ENCODE measurements at regions not wholly inside any gene's neighbourhood (a gene's known extent, or its start where the extent isn't known, plus 50 kb on each side); places are given as distances from the start of the nearest gene placed in this dataset.
"Not testable (repeated sequence)": the region's sequence is repeated elsewhere in the genome, so short reads cannot be mapped to it uniquely, and the experiment has no call there.

DNA sequence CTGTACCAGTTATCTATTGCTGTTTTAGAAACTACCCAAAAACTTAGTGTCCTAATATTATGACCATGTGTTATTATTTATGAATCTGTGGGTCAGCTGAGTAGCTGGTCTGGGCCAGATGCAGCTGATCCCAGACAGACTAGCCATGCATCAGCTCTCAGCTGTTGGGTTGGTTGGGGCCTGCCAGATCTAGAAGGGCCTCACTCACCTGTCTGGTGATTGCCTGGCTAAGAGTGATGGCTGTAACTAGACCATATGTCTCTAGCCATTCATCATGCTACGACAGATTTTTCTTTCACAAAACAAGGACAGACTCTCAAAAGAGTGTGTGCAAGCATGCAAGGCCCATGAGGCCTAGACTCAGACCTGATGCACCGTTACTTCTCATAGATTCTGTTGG is 403.2 kb downstream of the SAMD5 start:
- no peak for DNase-seq

DNA sequence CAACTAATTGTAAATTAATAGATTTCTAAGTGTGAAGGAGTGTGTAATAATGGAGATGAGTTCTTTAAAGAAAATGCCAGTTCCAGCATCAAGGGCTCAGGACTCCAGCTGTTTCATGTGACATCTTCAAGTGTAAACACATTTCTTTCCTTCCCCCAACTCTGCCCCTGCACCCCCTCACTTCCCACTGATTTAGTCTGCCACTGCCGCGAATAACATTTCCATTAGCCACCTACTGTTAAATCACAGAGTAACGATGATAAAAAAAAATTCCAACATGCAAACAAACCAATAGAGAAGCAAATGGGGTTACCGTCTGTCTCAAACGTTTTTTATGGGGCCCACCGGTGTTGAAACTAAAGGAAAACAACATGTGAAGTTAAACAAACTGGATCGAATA is 414.3 kb downstream of the SAMD5 start:
- no peak for DNase-seq

DNA sequence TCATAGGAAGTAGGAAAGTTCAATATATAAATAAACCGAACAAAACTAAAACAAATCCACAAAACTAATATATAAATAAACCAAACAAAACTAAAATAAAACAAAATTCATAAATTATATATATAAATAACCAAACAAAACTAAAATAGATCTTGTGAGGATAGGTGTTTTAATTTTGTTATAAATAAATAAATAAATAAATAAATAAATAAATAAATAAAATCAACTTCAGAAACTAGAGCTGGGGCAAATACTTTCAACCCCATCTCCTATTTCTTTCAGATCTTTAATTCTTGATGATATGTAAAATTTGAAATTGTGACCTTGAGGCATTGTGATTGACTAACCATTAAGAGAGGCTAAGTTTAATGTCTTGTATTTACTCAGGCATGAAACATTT is 416.1 kb downstream of the SAMD5 start:
- DNase-seq = no peak

DNA sequence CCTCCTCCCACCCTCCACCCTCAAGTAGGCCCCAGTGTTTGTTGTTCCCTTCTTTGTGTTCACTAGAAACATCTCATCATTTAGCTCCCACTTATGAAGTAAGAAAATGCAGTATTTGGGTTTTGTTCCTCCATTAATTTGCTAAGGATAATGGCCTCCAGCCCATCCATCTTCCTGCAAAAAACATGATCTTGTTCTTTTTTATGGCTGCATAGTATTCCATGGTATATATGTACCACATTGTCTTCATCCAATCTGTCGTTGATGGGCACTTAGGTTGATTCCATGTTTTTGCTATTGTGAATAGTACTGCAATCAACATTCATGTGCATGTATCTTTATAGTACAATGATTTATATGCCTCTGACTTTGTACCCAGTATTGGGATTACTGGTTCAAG is 416.8 kb upstream of the SASH1 start:
- DNase-seq = no peak

DNA sequence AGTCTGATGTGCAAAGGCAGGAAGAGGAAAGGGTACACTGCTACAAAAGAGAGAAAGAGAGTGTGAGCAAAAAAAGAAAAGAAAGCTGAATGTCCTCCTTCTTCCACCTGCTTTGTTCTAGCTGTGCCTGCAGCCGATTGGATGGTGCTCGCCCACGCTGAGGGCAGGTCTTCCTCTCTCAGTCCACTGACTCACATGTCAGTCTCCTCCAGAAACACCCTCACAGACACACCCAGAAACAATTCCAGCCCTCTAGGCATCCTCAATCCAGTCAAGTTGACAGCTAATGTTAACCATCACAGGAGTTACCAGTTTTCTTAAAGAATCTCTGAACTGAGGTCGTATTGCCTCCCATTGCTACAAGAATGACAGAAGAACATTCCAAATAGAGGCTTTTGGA is 411.9 kb upstream of the SASH1 start:
- DNase-seq = no peak

DNA sequence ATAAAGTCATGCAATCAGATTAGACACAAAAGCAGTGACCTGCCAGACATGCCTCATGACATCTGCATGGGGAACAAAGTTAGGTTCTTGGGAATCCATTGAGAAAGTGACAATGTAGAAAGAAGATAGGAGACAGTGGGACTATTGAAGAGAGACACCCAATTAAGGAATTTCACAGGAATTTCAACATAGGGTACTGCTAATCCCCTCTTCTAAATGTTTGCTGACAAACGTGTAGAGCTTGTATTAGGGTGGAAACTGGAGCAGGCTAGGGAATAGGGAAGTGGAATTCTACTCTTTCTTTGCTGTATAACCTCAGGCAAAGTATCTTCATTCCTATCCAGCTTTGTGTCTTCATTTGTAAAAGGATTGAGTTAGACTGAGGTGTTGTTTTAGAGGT is 409.4 kb upstream of the SASH1 start:
- DNase-seq = no peak

DNA sequence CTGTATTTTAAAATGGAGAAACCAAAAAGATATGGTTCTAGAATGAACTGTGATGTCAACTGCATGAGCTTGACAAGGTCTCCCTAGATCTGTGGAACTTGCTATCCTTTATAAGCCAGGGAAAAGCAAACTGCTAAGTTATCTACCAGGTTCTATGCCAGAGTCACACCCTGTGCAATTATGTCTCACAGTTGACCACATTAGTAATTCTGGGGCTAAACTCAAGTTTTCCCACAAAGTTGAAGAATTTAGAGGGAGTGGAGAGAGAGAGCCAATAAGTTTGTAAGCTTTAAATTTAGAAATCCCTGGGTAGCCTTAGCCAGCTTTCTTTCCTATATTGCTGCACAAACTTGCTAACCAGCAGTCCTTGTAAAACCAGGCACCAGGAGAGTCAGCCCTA is 407.0 kb upstream of the SASH1 start:
- no peak for DNase-seq

DNA sequence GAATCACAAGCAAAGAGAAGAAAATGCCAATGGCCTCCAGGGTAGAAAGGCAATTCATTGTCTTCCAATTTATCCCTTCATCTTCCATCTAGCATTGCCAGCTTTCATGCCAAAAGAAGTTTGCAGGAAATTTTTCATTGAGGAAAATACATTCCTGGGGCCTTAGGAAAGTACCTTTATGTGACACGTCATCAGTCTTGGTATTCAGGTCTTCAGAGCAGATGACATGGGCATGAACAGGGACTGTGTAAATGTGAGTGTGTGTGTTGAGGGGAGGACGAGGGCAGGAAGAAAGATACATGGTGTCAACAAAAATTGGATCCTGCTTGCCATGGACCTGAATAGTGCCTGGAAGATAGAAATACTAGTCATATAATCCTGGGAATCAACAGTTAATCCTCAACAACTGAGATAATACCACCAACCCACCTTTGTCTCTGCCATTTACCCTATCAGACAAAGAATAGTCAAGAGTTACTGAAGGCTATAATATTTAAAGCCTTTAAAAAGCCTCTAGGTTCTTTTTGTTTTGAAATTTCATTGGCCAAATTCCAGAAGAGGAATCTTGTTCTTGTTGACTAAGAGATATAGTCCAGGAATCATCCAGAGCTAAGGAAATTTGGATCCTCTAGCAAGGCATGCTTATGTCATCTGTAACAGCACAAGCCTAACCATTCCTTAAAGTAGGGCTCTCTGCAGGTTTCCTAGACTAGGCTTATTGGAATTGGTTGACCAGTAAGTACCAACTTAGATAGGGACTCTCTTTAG is 405.8 kb upstream of the SASH1 start:
- no peak for DNase-seq

DNA sequence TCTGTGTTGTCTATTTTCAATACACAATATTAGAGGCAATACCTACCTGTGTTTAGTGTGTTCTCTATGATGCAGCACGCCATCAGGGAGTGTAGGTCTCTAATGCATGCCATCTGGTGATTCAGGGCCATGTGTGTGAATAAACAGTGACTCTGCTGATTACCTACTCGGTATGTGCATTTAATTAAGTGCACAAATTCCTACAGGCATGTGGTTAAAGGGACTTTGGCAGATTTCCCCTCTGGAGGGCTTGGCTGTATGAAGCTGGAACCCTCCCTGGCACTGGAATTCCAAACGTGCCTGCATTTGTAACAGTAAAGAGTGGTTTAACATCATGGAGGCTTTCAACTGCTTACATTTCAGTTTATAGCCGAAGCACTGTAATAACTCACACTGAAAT is 401.5 kb upstream of the SASH1 start:
- DNase-seq = peak; percentile 89

DNA sequence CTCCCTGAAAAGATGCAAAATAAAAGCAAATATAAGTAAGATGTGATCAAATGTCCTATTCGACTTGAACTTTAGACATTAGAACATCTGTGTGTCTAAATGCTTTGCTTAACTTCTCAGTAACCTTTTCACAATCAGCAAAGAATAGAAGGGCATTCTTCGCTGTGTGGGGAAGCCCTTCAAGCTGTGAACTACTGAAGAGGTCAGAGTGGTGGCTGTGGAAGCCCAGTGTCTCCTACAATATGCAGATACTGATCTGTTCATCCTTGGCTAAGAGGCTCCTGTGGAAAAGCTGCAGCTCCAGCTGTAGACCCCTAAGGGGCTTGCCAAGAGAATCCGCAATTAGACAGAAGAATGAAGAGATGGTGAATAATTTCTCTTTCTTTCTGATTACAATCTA is 400.3 kb upstream of the SASH1 start:
- DNase-seq = no peak

DNA sequence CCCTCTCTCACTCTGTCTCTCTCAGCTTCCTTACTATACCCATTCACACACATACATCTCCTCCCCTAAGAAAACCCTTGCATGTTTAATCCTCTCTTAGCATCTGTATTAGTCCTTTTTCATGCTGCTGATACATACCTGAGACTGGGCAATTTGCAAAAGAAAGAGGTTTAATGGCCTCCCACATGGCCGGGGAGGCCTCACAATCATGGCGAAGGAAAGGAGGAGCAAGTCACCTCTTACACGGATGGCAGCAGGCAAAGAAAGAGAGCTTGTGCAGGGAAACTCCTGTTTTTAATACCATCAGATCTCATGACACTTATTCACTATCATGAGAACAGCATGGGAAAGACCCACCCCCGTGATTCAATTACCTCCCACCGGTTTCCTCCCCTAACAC is 398.5 kb upstream of the SASH1 start:
- DNase-seq = no peak

DNA sequence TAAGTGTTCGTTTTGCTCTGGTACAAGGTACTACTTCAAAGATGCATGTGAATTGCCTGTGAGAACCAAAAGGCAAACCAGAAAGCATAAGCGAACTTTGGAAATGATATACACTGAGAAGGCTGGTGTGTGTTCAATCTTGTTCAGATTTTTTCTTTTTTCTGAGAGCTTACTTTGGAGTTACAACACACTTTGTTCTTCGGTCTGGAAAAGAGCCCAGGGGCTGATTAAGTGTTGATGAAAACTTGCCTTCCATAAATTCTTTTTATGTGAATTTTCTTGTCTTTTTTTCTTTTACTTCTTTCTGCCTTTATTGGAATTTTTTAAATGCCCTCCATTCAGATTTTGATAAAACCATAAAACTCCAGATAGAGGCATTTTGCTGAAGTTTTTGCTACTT is 395.1 kb upstream of the SASH1 start:
- peak; percentile 81 for DNase-seq

DNA sequence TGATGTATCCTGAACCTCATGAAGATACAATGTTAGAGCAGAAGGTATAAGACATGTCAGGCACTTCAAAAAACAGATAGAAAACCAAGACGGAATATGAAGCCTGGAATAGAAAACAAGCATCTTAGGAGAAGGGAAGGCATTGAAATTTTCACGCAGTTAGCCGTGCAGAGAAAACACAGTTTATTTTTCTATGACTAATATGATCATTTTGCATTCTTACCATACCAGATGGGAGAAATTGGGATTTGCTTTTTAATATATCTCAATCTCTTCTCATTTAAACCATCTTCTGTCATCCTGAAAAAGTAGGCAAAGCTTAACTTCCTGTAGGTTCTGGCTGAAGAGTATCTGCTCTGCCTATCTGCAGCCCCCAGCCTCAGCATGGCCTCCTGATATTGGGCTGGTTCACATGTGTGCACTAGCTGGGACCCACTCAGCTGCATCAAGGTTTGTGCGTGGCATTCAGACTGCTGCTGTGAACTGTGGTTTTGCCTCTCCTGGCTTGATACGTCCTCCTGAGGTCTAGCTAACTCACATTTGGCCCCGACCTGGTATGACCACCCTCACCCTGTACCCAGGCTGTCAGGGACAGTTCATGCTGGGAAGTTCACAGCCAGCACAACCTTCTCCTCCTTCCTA is 392.5 kb upstream of the SASH1 start:
- DNase-seq = peak; percentile 44

DNA sequence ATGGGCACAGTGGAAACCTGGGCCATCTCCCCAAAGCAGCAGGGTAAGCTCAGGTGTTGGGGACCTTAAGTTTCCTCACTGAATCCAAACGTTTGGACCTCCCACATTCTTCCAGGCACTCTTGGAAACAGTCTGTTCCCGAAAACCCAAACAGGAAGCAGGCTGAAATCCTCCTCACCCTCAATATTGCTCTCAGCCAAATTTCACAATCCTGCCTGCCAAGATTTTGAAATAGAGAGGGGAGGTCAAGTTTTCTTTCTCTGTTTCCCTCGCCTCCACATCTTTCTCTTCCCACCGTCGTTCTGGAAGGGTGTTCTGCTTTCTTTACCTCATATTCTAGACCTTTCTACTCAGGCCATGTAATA is 392.0 kb upstream of the SASH1 start:
- DNase-seq = peak; percentile 53

DNA sequence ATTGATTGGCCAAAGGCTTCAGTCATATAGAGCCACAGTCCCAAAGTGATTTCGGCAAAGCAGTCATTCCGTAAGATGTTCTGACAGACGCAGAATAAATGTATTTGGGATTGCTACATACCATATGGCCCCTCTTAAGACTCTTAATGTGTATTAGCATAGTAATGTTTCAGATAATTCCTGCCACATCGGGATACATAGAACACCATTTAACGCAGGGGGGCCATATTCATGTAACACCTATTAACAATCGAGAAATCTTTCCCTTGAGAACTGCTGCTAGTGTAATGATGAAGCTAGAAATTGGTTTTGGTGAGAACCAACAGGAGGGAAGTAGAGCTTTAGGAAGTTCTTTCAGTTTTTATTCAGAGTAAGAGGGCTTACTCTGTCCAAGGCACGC is 390.9 kb upstream of the SASH1 start:
- no peak for DNase-seq

DNA sequence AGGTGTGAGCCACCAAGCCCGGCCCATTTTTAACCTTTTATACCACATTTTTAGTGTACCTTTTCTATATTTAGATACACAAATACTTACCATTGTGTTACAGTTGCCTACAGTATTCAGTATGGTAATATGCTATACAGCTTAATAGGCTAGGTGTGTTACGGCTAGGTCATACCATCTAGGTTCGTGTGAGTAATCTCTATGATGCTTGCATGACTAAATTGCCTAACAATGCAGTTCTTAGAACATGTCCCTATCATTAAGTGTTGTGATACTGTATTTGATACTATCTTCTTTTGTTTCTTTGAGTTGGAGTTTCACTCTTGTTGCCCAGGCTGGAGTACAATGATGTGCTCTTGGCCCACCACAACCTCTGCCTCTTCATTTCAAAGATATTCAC is 387.7 kb upstream of the SASH1 start:
- no peak for DNase-seq

DNA sequence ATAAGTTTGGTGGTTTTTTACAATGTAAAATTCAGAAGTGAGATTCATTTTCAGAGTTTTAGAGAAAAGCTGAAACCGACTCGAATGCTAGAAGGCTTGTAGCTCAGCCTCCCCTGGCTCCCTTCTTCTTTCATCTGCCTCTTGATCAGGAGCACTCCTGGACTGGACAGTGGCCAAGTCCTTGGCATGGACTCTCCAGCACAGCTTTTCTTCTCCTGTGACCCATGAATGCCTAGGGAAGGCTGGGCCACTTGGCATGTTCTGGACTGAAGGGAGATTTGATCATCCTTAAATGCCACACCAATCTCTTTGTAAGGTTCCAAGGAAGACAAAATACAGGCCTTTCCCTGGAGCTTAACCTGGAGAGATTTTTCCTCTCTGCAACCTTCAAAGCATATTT is 384.0 kb upstream of the SASH1 start:
- no peak for DNase-seq

DNA sequence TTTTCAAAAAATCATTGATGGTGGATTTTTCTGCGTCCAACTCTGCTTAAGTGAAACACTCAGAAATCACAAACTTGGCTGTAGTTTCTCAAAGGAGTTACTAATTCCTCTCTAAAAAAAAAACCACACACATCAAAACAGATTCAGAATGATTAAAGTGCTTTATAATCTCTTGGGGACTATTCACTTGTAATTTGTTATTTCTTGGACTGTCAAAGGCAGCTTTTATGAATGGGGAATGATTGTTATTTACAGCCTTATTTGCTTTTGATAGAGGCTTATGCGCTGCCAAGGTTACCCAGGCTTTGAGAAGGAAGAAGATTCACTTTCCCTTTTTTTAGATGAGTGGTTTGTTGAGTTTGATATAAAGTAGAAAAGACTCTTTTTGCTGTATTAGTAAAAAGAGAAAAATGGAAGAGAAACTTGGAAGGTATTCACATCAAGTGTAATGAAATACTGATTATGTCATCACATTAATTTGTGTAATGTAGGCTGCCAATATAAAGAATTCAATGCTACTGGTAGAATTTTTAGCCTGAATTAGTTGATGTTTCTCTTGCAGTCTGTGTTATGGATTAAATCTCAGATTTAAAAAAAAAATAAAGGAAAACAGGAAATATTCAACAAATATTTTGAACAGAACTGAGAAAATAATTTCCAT is 381.0 kb upstream of the SASH1 start:
- DNase-seq = no peak

DNA sequence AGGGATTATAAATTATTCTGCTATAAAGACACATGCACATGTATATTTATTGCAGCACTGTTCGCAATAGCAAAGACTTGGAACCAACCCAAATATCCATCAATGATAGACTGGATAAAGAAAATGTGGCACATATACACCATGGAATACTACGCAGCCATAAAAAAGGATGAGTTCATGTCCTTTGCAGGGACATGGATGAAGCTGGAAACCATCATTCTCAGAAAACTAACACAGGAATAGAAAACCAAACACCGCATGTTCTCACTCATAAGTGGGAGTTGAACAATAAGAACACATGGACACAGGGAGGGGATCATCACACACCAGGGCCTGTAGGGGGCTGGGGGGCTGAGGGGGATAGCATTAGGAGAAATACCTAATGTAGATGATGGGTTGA is 377.2 kb upstream of the SASH1 start:
- not testable (repeated sequence) for DNase-seq

DNA sequence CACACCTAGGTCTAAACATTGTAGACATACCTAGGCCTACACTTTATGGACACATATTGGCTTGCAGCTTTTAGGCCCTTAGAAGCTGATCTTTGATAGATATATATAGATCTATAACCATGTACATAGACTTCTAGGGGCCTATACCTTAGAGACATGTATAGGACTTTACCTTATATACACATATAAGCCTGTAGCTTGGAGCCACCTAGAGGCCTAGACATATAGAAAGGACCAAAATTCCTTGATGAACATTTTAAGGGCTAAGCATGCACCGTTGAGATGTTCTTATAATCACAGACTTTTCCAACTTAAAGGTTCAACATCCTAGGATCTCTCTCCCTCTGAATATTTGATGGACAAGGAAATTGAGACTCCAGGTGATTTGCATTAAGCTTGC is 371.7 kb upstream of the SASH1 start:
- DNase-seq = peak; percentile 17

DNA sequence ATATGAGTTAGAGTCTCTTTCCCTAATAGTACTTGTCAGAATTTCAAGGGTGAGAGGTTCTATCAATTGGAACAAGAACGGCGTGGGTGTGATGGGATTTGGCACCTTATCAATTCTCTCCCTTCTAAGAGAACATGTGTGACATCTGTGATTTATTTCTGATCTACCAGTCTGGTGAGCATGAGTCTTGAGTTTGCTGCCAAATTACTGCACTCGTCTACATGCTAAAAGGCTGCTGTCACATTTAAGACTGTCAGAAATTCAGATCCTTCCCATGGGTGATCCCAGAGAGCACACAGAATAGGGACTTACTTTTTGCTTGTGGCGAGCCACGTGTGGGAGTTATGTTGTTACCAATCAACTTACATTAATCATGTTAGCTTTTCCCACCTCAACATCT is 370.2 kb upstream of the SASH1 start:
- peak; percentile 23 for DNase-seq

DNA sequence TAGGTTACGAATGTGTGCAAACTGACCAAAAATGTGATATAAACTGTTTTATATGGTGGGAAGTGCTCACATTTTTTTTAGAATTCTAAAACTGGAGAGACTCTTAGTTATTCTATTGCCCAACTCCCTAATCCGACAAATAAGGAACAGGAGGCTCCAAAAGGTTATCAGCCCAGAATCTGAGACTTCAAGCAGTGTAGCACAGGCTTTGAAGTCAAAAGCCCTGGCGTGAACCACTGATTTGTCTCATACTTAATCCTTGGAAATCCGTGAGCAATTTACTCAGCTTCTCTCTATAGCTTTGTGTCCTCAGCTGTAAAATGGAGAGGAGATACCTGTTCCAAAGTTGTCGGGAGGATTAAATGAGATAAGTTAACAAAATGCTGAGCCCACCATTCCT is 368.8 kb upstream of the SASH1 start:
- DNase-seq = no peak

DNA sequence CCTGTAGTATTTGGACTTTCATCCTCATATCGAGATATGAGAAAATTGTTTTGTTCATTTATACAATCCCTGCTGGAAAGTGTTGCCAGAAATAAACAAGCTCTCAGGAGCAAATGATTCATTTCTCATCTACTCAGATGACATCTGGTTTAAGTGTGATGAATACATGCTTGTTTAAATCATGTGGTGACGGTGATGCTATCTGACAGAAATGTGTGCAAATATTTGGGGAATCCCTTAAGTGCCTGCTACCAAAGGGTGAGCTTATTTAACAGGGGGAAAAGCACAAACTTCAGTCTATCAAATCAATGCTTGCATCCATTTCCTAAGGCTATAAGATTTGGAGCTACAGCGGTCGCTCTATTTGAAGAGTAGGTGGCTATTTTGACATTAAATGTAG is 368.3 kb upstream of the SASH1 start:
- DNase-seq = peak; percentile 74

DNA sequence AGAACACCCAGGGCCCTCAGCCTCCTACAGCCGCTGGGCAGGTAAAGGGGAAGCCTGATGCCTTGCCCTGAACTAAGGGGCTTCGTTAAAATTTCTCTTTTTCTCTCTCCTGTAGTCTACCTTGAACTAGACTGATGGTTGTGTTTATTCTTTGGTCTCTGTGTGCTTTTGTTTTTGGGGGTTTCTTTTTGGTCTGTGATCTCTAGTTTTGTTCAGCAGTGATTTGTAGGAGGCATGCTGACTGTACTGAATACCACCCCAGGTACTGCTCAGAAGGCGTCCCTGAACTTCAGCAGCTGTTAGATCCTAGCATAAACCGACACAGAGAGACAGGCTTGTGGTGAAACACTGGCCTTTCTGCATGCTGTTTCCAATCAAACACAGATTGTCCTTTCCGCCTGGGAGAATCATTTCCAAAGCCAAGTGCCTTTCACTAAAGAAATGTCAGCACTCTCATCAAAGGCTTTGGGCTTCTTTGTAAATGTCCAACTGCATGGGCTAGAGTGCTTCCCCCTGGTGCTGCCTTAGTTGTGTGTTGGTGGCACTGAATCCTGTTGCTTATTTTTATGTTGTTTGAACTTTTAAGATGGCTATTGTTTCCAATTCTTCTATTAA is 364.7 kb upstream of the SASH1 start:
- DNase-seq = no peak
